WTC11 (cell line): ENCODE measurements at regions not wholly inside any gene's neighbourhood (a gene's known extent, or its start where the extent isn't known, plus 50 kb on each side); places are given as distances from the start of the nearest gene placed in this dataset.

Experiments used
- ATF6 ChIP-seq: sonication (generic); formaldehyde crosslinking; IDR thresholded peaks from 2 replicates; pipeline ENCODE4 v1.8.1; 2023; ENCODE audit warnings: mild to moderate bottlenecking, missing genetic modification reagents
- CREB1 ChIP-seq: sonication (generic); formaldehyde crosslinking; IDR thresholded peaks from 2 replicates; pipeline ENCODE4 v1.8.0; 2023; ENCODE audit warnings: mild to moderate bottlenecking, missing genetic modification reagents
- CTCF ChIP-seq: fragments of 200-600 bp; IDR thresholded peaks from 2 replicates; pipeline ENCODE4 v1.8.0; 2022; ENCODE audit warnings: antibody characterized with exemption
- GTF2I ChIP-seq: fragments of 250-450 bp; sonication (Bioruptor Pico); conservative IDR thresholded peaks from 2 replicates; pipeline ENCODE4 v1.4.0; 2021; ENCODE audit warnings: mild to moderate bottlenecking
- JUN ChIP-seq: sonication (generic); formaldehyde crosslinking; IDR thresholded peaks from 2 replicates; pipeline ENCODE4 v1.8.0; 2023; ENCODE audit warnings: mild to moderate bottlenecking, missing genetic modification reagents
- MAX ChIP-seq: sonication (generic); formaldehyde crosslinking; IDR thresholded peaks from 2 replicates; pipeline ENCODE4 v1.8.0; 2022; ENCODE audit warnings: mild to moderate bottlenecking, missing genetic modification reagents
- NR2C2 ChIP-seq: sonication (generic); formaldehyde crosslinking; IDR thresholded peaks from 2 replicates; pipeline ENCODE4 v1.8.0; 2022; ENCODE audit warnings: mild to moderate bottlenecking, missing genetic modification reagents
- TEAD1 ChIP-seq: sonication (generic); formaldehyde crosslinking; IDR thresholded peaks from 2 replicates; pipeline ENCODE4 v1.8.0; 2022; ENCODE audit warnings: mild to moderate bottlenecking, missing genetic modification reagents
- TP53 ChIP-seq: sonication (generic); formaldehyde crosslinking; IDR thresholded peaks from 2 replicates; pipeline ENCODE4 v1.8.1; 2023; ENCODE audit warnings: mild to moderate bottlenecking, missing genetic modification reagents
- ZNF121 ChIP-seq: sonication (generic); formaldehyde crosslinking; IDR thresholded peaks from 2 replicates; pipeline ENCODE4 v1.8.0; 2023; ENCODE audit warnings: missing genetic modification reagents
- ZSCAN18 ChIP-seq: fragments of 250-450 bp; sonication (Bioruptor Pico); IDR thresholded peaks from 2 replicates; pipeline ENCODE4 v2.1.2; 2022; ENCODE audit warnings: mild to moderate bottlenecking, moderate library complexity

GRCh38 chr6:111936718-111937117 lies 63.5 kb upstream of the FYN start:
- TF ChIP-seq CTCF (no peak), TEAD1 (CRISPR knock-in tag) (no peak), NR2C2 (no peak), JUN (CRISPR knock-in tag) (no peak), CREB1 (CRISPR knock-in tag) (no peak), GTF2I (CRISPR knock-in tag) (no peak), ATF6 (CRISPR knock-in tag) (no peak), TP53 (no peak), MAX (no peak), ZNF121 (CRISPR knock-in tag) (no peak), ZSCAN18 (CRISPR knock-in tag) (no peak)
